ENCODE measurements at regions not wholly inside any gene's neighbourhood (a gene's known extent, or its start where the extent isn't known, plus 50 kb on each side); places are given as distances from the start of the nearest gene placed in this dataset.

DNA sequence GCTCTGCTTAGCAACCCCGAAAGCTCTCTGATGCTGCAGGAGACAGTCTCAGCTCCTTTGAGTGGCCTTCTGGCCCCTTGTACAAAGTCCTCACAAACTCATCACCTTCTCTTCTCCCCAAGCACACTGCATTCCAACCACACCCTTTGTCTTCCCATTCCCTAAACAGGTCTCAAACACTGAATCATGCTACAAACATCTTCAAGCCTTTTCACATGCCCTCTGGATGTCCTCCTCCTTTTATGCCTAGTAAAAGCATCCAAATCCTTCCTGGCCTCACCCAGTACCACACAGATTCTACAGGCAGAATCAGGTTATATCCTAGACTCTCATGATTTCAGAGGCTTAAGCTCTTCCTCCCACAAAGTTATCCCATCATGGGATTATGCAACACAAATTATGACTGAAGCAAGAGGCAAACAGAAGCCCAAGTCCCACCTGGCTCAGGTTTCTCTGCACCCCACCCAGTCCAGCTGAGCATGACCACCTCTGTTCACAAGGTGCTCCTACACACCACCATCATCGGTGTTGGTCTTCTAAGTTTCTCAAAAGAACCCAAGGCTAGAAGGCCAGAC is 61.4 kb upstream of the PCED1B start:
- Mint-ChIP-seq H3K36me3 (ENCODE audit: insufficient read depth) (no peaks in the 10 kb centered on the region), H3K4me1 (no peaks in the 10 kb centered on the region), H3K9me3 (no peaks in the 10 kb centered on the region), H3K4me3 (no peak overlapping the region), H3K27ac (ENCODE audit: low read depth) (no peak overlapping the region), H3K27me3 (peaks cover 63% of the 10 kb centered on the region)
- ATAC-seq (replicated peaks; ENCODE audit: extremely low read depth, poor library complexity, severe bottlenecking) (no peak), DNase-seq (ENCODE audit: low spot score in 2 of 2) (no peak)

DNA sequence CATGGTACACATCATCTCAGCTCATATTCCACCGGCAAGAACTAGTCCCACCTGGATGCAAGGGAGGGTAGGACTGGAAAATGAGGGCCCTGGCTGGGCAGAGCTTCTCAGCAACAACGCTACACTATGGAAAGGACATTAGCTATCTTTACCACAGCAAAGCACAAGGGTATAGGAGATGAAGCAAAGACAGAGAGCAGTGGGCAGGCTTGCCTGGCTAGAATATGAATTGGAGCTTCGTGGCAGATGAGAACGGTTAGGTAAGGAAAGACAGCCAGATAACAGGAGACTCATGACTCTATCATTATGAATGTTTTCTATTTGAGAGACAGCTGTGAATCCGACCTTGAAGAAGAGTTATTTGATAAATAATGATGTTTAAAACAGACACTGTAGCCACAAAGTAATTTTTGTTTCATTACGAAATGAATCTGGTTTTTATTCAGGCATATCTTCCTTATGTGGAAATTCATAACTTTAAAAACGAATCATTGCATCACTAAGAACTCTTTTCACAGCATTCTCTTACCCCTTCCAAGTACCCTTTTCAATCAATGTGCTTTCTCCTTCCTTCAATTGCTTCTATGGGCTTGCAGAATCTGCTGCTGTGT is 59.1 kb upstream of the PCED1B start:
- H3K4me1 Mint-ChIP-seq, result no peaks in the 10 kb centered on the region
- no peaks in the 10 kb centered on the region for H3K9me3 Mint-ChIP-seq
- no peaks in the 10 kb centered on the region for H3K36me3 Mint-ChIP-seq (ENCODE audit: insufficient read depth)
- H3K27ac Mint-ChIP-seq (ENCODE audit: low read depth), result no peak overlapping the region
- H3K27me3 Mint-ChIP-seq, result peaks cover 53% of the 10 kb centered on the region
- H3K4me3 Mint-ChIP-seq, result no peak overlapping the region
- DNase-seq (ENCODE audit: low spot score in 2 of 2) (no peak), ATAC-seq (replicated peaks; ENCODE audit: extremely low read depth, poor library complexity, severe bottlenecking) (no peak)

DNA sequence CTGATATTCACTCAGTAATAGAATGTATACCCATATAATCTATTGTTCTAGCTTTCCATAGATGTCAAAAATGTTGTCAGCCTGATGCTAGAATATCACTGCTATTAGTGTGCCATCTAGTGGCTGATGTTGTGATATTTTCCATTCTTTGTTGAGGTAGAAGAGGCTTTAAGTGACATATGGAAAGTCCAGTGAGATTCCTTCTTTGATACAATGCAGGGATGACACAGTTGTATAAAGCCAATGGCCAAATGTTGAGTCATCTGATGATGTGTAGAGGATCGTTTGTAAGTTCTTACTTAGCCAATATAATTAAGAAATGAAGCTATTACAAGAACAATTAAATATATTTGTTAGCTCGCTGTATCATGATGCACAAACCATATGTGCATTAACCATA is 58.1 kb upstream of the PCED1B start:
- Mint-ChIP-seq H3K36me3 (ENCODE audit: insufficient read depth) (no peaks in the 10 kb centered on the region), H3K4me1 (no peaks in the 10 kb centered on the region), H3K9me3 (no peaks in the 10 kb centered on the region), H3K27me3 (peaks cover 61% of the 10 kb centered on the region), H3K4me3 (no peak overlapping the region), H3K27ac (ENCODE audit: low read depth) (no peak overlapping the region)
- DNase-seq (ENCODE audit: low spot score in 2 of 2) (no peak), ATAC-seq (replicated peaks; ENCODE audit: extremely low read depth, poor library complexity, severe bottlenecking) (no peak)

DNA sequence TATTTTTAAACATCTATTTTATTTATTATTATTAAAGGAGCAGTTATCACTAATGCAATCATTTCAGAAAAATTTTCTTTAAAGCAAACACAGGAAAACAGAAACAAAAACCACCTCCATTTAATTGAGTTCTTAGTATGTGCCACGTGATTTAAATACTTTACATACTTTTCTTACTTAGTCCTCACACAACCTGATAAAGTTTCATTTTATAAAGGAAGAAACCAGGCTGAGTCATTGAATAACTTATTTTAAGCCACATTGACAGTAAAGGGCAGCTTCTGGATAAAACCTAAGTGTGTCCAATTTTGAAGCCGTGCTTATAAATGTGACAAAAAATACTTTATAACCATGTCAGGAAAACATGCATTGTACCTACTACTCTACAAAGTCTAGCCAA is 57.1 kb upstream of the PCED1B start:
- H3K4me3 Mint-ChIP-seq, result no peak overlapping the region
- H3K36me3 Mint-ChIP-seq (ENCODE audit: insufficient read depth), result no peaks in the 10 kb centered on the region
- no peak overlapping the region for H3K27ac Mint-ChIP-seq (ENCODE audit: low read depth)
- ATAC-seq (replicated peaks; ENCODE audit: extremely low read depth, poor library complexity, severe bottlenecking) (no peak), DNase-seq (ENCODE audit: low spot score in 2 of 2) (no peak)
- peaks cover 56% of the 10 kb centered on the region for H3K27me3 Mint-ChIP-seq
- H3K4me1 Mint-ChIP-seq, result no peaks in the 10 kb centered on the region
- H3K9me3 Mint-ChIP-seq, result no peaks in the 10 kb centered on the region

DNA sequence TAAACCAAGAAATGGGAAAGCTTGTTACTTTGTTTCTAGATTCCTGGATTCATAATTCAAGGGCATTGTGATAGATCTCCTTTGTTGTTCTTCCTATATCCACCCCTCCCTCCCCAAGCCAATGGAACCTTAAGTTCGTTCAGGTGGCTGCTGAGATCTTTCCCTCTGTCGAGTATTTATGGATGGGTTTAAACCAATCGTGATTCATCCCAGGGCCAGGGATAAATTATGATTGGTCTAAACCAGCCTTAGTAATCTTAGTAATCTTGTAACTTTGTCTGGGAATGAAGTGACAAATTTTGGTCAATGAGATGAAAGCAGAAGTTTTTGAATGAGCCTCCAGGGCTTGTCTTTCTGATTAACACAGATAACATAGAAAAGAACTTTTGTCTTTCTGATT is 56.1 kb upstream of the PCED1B start:
- H3K4me3 Mint-ChIP-seq, result no peak overlapping the region
- peaks cover 46% of the 10 kb centered on the region for H3K27me3 Mint-ChIP-seq
- no peaks in the 10 kb centered on the region for H3K36me3 Mint-ChIP-seq (ENCODE audit: insufficient read depth)
- H3K4me1 Mint-ChIP-seq, result no peaks in the 10 kb centered on the region
- ATAC-seq (replicated peaks; ENCODE audit: extremely low read depth, poor library complexity, severe bottlenecking) (no peak), DNase-seq (ENCODE audit: low spot score in 2 of 2) (no peak)
- no peak overlapping the region for H3K27ac Mint-ChIP-seq (ENCODE audit: low read depth)
- no peaks in the 10 kb centered on the region for H3K9me3 Mint-ChIP-seq

DNA sequence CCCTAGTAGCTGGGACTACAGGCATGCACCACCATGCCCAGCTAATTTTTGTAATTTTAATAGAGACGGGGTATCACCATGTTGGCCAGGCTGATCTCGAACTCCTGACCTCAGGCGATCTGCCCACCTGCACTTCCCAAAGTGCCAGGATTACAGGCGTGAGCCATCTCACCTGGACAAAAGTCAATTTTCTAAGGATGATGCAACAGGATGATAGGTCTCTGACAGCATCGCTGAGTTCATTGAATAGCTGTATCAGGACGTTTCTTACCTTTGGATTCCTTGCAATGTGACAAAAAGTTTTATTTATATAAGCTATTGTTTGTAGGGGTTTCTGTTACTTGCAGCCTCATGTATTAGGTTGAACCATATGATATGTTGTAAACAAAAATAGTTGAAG is 55.5 kb upstream of the PCED1B start:
- no peaks in the 10 kb centered on the region for H3K36me3 Mint-ChIP-seq (ENCODE audit: insufficient read depth)
- H3K9me3 Mint-ChIP-seq, result no peaks in the 10 kb centered on the region
- H3K4me3 Mint-ChIP-seq, result no peak overlapping the region
- DNase-seq (ENCODE audit: low spot score in 2 of 2), result no peak
- no peak overlapping the region for H3K27ac Mint-ChIP-seq (ENCODE audit: low read depth)
- peaks cover 40% of the 10 kb centered on the region for H3K27me3 Mint-ChIP-seq
- H3K4me1 Mint-ChIP-seq, result no peaks in the 10 kb centered on the region
- no peak for ATAC-seq (replicated peaks; ENCODE audit: extremely low read depth, poor library complexity, severe bottlenecking)

DNA sequence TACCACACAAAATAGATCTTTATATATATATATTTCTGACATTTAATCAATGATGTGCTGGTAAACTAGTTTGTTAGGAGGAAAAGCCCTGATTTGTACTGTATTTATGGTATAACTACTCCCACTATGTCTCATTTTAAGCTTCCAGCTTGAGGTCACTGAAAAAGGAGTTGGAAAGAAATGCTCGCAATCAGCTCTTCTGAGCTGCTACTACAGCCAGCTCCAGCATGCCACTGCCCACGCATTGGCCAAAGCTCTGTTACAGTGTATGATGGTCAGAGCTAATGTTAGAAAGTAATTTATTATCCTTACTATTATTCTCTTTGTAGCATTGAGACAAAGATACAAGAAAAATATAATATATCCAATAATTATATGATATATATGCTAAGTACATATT is 55.0 kb upstream of the PCED1B start:
- H3K27ac Mint-ChIP-seq (ENCODE audit: low read depth), result no peak overlapping the region
- no peaks in the 10 kb centered on the region for H3K36me3 Mint-ChIP-seq (ENCODE audit: insufficient read depth)
- no peak for ATAC-seq (replicated peaks; ENCODE audit: extremely low read depth, poor library complexity, severe bottlenecking)
- no peaks in the 10 kb centered on the region for H3K4me1 Mint-ChIP-seq
- DNase-seq (ENCODE audit: low spot score in 2 of 2), result no peak
- no peak overlapping the region for H3K4me3 Mint-ChIP-seq
- peaks cover 35% of the 10 kb centered on the region for H3K27me3 Mint-ChIP-seq
- no peaks in the 10 kb centered on the region for H3K9me3 Mint-ChIP-seq

DNA sequence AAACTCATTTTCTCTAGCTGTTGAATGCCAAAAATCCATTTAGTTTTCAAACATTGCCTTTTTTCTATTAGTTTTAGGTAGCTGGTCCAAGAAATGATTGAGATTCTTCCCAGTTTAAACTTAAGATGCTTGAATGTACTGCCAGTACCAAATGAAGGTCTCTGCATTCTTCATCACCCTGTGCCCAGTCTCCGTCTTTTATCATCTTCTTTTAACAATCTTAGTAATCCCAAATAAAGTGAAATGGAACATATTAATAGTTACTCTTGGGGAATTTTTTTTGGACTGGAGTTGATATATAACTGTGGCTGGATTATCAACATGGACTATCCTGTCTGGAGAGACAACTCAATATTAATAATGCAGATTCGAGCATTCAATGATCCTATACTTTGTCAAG is 54.1 kb upstream of the PCED1B start:
- no peak for DNase-seq (ENCODE audit: low spot score in 2 of 2)
- no peak overlapping the region for H3K27ac Mint-ChIP-seq (ENCODE audit: low read depth)
- no peaks in the 10 kb centered on the region for H3K4me1 Mint-ChIP-seq
- no peak for ATAC-seq (replicated peaks; ENCODE audit: extremely low read depth, poor library complexity, severe bottlenecking)
- H3K9me3 Mint-ChIP-seq, result no peaks in the 10 kb centered on the region
- no peaks in the 10 kb centered on the region for H3K36me3 Mint-ChIP-seq (ENCODE audit: insufficient read depth)
- no peak overlapping the region for H3K4me3 Mint-ChIP-seq
- H3K27me3 Mint-ChIP-seq, result peaks cover 27% of the 10 kb centered on the region

DNA sequence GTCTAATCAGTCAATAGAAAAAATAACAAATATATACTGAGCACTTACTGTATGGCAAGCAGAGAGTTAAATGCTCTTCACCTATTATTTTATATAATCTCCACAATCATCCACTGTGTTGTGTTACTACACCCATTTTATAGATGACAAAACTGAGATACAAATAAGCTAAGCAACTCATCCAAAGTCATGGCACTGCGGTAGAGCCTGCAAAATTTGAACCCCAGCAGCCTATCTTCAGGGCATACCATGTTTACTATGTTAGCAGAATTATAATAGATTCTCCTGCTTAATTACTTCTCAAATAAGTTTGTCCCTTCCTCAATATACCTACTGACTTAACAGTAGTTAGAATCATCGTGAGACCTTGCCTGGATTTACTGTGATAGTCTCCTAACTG is 53.6 kb upstream of the PCED1B start:
- DNase-seq (ENCODE audit: low spot score in 2 of 2) (no peak), ATAC-seq (replicated peaks; ENCODE audit: extremely low read depth, poor library complexity, severe bottlenecking) (no peak)
- H3K4me1 Mint-ChIP-seq, result no peaks in the 10 kb centered on the region
- H3K27ac Mint-ChIP-seq (ENCODE audit: low read depth), result no peak overlapping the region
- no peaks in the 10 kb centered on the region for H3K36me3 Mint-ChIP-seq (ENCODE audit: insufficient read depth)
- H3K27me3 Mint-ChIP-seq, result peaks cover 24% of the 10 kb centered on the region
- no peaks in the 10 kb centered on the region for H3K9me3 Mint-ChIP-seq
- no peak overlapping the region for H3K4me3 Mint-ChIP-seq

DNA sequence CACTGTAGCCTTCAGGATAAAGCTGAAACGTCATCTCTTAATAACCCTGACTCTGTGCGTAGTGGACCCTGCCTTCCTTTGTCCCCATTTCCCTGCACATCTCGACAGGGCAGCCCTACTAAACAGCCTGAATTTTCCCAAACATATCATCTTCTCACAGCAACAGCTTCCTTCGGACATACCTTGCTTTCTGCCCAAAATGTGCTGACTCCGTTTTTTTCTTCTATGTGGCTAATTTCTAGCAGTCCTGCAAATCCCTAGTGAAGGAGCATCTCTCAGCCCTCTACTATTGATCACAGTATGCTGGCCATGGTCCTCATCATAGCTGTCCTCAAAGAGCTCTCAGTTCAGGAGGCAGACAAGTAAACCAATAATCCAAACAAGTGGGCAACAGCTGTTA is 53.1 kb upstream of the PCED1B start:
- Mint-ChIP-seq H3K36me3 (ENCODE audit: insufficient read depth) (no peaks in the 10 kb centered on the region), H3K27me3 (peaks cover 19% of the 10 kb centered on the region), H3K4me1 (no peaks in the 10 kb centered on the region), H3K9me3 (no peaks in the 10 kb centered on the region), H3K27ac (ENCODE audit: low read depth) (no peak overlapping the region), H3K4me3 (no peak overlapping the region)
- ATAC-seq (replicated peaks; ENCODE audit: extremely low read depth, poor library complexity, severe bottlenecking) (no peak), DNase-seq (ENCODE audit: low spot score in 2 of 2) (no peak)

All from central memory CD8-positive, alpha-beta T cell (primary cell).